GM18505 (cell line): ENCODE measurements at regions not wholly inside any gene's neighbourhood (a gene's known extent, or its start where the extent isn't known, plus 50 kb on each side); places are given as distances from the start of the nearest gene placed in this dataset.
A peak's percentile ranks its signal among the peaks of the same experiment; 100 is the strongest.

Experiments
- ATAC-seq: cut with Tn5 transposase; IDR thresholded peaks from one replicate; pipeline ENCODE4 v1.9.1; 2021; ENCODE audit not compliant: unreplicated experiment
- POLR2A ChIP-seq: IDR thresholded peaks from 4 replicates; pipeline ENCODE4 v1.6.1; 2011; ENCODE audit warnings: borderline replicate concordance; ENCODE audit not compliant: insufficient read depth, insufficient read length; ENCODE audit errors: extremely low read depth

DNA sequence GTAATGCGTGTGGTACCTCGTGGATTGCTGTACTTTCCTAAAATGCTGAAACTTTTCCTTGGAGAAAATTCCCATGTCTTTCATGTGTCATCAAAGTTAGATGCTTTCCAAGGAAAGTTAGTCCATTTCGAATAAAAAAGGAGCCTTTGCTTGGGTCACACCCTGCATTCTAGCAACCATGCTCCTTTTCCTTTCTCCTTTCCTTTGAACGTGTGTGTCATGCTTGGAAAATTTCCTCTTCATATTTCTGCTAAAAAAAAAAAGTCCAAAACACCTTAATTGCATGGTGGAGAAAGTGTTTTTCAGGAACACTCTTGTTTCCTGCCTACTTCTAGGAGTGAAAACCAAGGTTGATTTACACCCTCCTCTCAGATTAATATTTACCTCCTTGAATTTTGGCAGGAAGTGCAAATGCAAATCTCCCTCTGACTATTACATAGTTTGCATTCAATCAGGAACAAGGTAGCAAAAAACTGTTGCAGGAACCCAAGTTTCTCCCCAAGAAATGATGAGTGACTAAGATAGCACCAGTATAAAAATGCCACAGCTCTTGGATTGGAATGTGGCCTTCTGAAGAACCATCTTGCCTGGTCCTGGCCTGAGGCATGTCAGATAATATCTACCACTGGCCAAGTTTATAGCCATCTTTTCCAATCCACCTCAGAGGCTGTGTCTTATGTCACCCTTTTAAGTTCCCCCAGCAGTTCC is 590.6 kb downstream of the QKI start:
- ATAC-seq, result no peak
- no peak for TF ChIP-seq POLR2A

DNA sequence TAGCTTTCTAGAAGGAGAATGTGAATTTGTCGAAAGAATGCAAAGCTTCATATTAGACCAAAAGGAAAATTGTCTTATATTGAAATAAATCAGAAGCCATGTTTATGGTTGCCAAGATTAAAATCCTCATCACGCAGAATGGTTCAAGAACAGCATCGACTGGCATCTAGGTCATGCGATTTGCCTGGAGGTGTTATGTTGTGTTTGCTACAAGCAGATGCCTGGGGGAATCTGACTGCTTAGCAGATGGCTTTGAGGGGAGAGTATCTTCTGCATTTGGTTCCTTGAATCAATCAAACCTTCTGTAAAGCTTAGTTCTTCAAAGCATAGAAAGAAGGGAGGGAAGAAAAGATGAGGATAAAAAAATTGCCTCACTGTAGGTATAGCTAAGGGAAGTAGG is 585.8 kb downstream of the QKI start:
- ATAC-seq, result no peak
- TF ChIP-seq POLR2A, result no peak

GRCh38 chr6:163999475-164000125 is 585.1 kb downstream of the QKI start:
- no peak for TF ChIP-seq POLR2A
- no peak for ATAC-seq

- TF ChIP-seq POLR2A, result no peak
- no peak for ATAC-seq
Measured at GRCh38 chr6:163998496-163998895, 584.0 kb downstream of the QKI start.

DNA sequence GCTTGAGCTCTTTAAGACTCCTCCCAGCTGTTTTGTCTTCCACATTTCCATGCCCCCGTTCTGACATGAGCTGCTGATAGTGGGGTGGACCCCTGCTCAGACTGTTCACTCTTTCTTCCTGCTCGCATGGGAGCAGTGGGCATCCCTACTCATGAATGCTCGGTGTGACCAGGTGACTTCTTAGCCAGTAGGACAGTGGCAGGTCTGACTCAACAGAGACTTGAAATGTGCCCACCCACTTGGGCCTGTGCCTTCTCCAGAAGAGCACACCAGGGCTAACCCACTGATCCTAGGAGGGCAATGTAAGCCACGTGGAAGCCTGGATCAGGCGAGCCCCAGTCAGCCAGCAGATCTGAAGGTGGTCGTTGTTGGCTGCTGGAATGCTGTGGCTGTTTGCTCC is 582.0 kb downstream of the QKI start:
- no peak for TF ChIP-seq POLR2A
- ATAC-seq, result no peak

DNA sequence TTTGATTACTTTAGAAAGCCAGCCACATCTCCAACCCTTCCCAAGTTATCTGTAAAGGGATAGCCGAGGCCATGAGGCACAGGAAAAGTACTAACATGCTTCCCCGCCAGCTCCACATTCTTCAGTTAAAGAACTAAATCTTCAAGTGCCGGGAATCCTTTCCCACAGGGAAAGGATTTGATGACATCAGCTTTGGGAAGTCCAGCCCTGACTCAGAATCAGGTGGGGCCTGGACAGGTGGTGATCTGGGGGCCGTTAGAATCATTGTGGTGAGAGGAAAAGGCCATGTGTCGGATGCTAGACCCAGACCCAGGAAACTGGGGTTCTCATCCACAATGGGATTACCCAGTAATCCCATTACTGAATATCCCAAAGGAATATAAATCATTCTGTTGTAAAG is 580.0 kb downstream of the QKI start:
- no peak for ATAC-seq
- no peak for TF ChIP-seq POLR2A

- no peak for TF ChIP-seq POLR2A
Measured at GRCh38 chr6:163992701-163993100, 578.2 kb downstream of the QKI start.

GRCh38 chr6:163992056-163992455 is 577.5 kb downstream of the QKI start:
- no peak for ATAC-seq
- TF ChIP-seq POLR2A, result no peak

More at GRCh38 chr6:163992701-163993100, 578.2 kb downstream of the QKI start:
- no peak for ATAC-seq

GRCh38 chr6:163991321-163991720 is 576.8 kb downstream of the QKI start:
- no peak for ATAC-seq
- no peak for TF ChIP-seq POLR2A

GRCh38 chr6:163986313-163986712 is 571.8 kb downstream of the QKI start:
- TF ChIP-seq POLR2A, result no peak
- ATAC-seq, result no peak

DNA sequence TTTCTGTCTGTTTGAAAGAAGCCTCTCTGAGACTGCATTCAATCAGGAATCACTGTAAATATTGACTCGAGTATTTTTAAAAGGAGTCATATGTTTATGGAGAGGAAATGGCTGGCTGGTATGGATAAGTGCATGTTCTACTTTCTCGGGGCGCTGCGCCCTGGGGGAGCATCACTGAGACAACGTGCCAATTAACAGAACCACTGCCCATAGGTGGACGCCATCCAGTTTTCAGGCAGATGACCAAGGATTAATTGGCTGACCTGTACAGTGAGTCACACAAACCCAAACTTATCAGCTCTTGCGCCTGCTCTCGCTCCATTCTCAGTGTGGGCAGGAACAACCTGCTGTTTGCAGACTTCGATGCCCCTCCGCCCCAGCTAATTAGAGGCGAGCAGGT is 571.2 kb downstream of the QKI start:
- no peak for ATAC-seq
- TF ChIP-seq POLR2A, result no peak

DNA sequence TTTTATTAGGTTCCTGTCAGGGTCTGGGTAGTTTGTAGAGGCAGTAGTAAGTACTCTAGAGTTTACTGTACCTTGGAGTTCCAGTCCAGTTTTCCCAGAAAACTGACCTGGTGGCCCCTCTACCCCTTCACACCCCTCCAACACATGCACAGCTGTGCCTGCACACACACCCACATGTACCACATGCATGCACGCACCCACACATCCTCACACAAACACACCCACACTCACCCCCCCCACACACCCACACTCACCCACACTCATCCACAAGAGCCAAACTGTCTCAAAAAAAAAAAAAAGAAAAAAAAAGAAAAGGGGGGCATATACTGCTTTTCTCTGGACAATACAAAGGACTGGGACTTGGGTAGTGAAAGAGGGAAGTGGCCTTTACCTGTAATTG is 570.5 kb downstream of the QKI start:
- TF ChIP-seq POLR2A, result no peak
- ATAC-seq, result no peak

GRCh38 chr6:163984124-163984936 is 569.8 kb downstream of the QKI start:
- no peak for TF ChIP-seq POLR2A
- peak; percentile 55 for ATAC-seq

DNA sequence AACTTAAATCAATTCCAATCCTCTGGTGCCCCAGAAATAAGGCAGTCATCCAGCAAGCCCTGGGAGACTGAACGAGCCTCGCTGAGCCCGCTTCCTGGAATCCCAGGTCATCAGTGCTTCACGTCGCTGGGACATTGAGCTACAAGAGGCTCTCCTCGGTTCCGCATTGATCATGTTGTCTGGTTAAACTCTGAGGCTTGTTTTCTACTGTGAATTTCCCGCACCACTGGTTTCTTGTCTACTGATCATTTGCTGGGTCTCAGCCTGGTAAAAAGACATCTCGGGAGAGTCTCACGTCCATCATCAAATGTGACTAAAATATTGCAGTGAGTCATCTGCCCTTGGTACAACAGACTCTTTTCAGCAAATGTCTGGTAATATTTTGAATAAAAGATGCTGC is 569.2 kb downstream of the QKI start:
- no peak for TF ChIP-seq POLR2A
- ATAC-seq, result no peak
